DOHH2 (cell line): ENCODE measurements at regions not wholly inside any gene's neighbourhood (a gene's known extent, or its start where the extent isn't known, plus 50 kb on each side); places are given as distances from the start of the nearest gene placed in this dataset.

Source experiments
- H3F3A ChIP-seq: fragments of 200-600 bp; sonication (generic), shearing (Covaris generic); 2 replicates; pipeline ENCODE4 v1.6.0; 2016; ENCODE audit warnings: antibody characterized with exemption, mild to moderate bottlenecking; ENCODE audit not compliant: control insufficient read depth, insufficient read depth
- H3K27ac ChIP-seq: fragments of 200-600 bp; sonication (generic); 2 replicates; pipeline ENCODE4 v1.5.1; 2014; ENCODE audit warnings: low read depth, mild to moderate bottlenecking, low read length, moderate library complexity
- H3K27me3 ChIP-seq: fragments of 200-600 bp; sonication (generic); 2 replicates; pipeline ENCODE4 v1.6.1; 2014; ENCODE audit warnings: mild to moderate bottlenecking, low read length, mixed read lengths; ENCODE audit not compliant: control insufficient read depth
- H3K36me3 ChIP-seq: fragments of 200-600 bp; sonication (generic); 2 replicates; pipeline ENCODE4 v1.6.1; 2014; ENCODE audit warnings: mild to moderate bottlenecking, low read length, moderate library complexity, mixed read lengths; ENCODE audit not compliant: control insufficient read depth
- H3K4me1 ChIP-seq: fragments of 200-600 bp; sonication (generic); 2 replicates; pipeline ENCODE4 v1.6.1; 2014; ENCODE audit warnings: mild to moderate bottlenecking, low read length, mixed read lengths; ENCODE audit not compliant: control insufficient read depth
- H3K4me2 ChIP-seq: fragments of 200-600 bp; sonication (generic); 2 replicates; pipeline ENCODE4 v1.6.0; 2014; ENCODE audit warnings: mild to moderate bottlenecking, low read length, moderate library complexity
- H3K4me3 ChIP-seq: fragments of 200-600 bp; sonication (generic); 2 replicates; pipeline ENCODE4 v1.5.1; 2014; ENCODE audit warnings: mild to moderate bottlenecking, low read length, mixed read lengths
- H3K79me2 ChIP-seq: fragments of 200-600 bp; sonication (generic); 2 replicates; pipeline ENCODE4 v1.6.1; 2014; ENCODE audit warnings: mild to moderate bottlenecking, low read length, mixed read lengths; ENCODE audit not compliant: control insufficient read depth
- H3K9me2 ChIP-seq: fragments of 200-600 bp; sonication (generic); replicated peaks from 2 replicates; pipeline ENCODE4 v1.6.1; 2014; ENCODE audit warnings: mild to moderate bottlenecking, low read length, mixed read lengths; ENCODE audit not compliant: control insufficient read depth
- H3K9me3 ChIP-seq: fragments of 200-600 bp; sonication (generic); 2 replicates; pipeline ENCODE4 v1.6.1; 2014; ENCODE audit warnings: antibody characterized with exemption, low read length, mixed read lengths; ENCODE audit not compliant: control insufficient read depth, insufficient read depth
- H4K20me1 ChIP-seq: fragments of 200-600 bp; sonication (generic); 2 replicates; pipeline ENCODE4 v1.6.0; 2014; ENCODE audit warnings: low read depth, mild to moderate bottlenecking, antibody characterized with exemption, low read length, moderate library complexity; ENCODE audit not compliant: control insufficient read depth, insufficient read depth
- CTCF ChIP-seq: fragments of 200-600 bp; sonication (generic); IDR thresholded peaks from one replicate; pipeline ENCODE4 v1.5.1; 2014; ENCODE audit warnings: antibody characterized with exemption, mild to moderate bottlenecking, low read depth, low read length; ENCODE audit not compliant: poor library complexity, severe bottlenecking
- EZH2phosphoT487 ChIP-seq: fragments of 200-600 bp; sonication (generic); IDR thresholded peaks from 2 replicates; pipeline ENCODE4 v1.6.1; 2017; ENCODE audit warnings: borderline replicate concordance, mild to moderate bottlenecking, antibody characterized with exemption, low read length, moderate library complexity, mixed read lengths

GRCh38 chr2:64291181-64291580 lies 147.0 kb upstream of the PELI1 start:
- Histone ChIP-seq H3K27me3 (no peaks in the 10 kb centered on the region), H3K36me3 (no peaks in the 10 kb centered on the region), H3F3A (no peaks in the 10 kb centered on the region), H3K4me1 (peaks cover 7% of the 10 kb centered on the region), H3K27ac (no peak overlapping the region), H3K4me2 (no peak overlapping the region), H3K79me2 (no peaks in the 10 kb centered on the region), H3K4me3 (no peak overlapping the region), H4K20me1 (no peaks in the 10 kb centered on the region), H3K9me2 (no peaks in the 10 kb centered on the region), H3K9me3 (no peaks in the 10 kb centered on the region)
- TF ChIP-seq CTCF (no peak), EZH2phosphoT487 (no peak)

- no peak overlapping the region for H3K4me3 ChIP-seq
- H3K9me3 ChIP-seq, result no peaks in the 10 kb centered on the region
- no peaks in the 10 kb centered on the region for H3K79me2 ChIP-seq
- no peaks in the 10 kb centered on the region for H3K9me2 ChIP-seq
- no peaks in the 10 kb centered on the region for H4K20me1 ChIP-seq
- H3K27ac ChIP-seq, result no peak overlapping the region
- no peaks in the 10 kb centered on the region for H3K36me3 ChIP-seq
- H3K4me2 ChIP-seq, result no peak overlapping the region
- TF ChIP-seq CTCF (no peak), EZH2phosphoT487 (no peak)
- H3K4me1 ChIP-seq, result no peaks in the 10 kb centered on the region
- no peaks in the 10 kb centered on the region for H3K27me3 ChIP-seq
- H3F3A ChIP-seq, result no peaks in the 10 kb centered on the region
Observed at GRCh38 chr2:64295326-64296139, 151.3 kb upstream of the PELI1 start.

- TF ChIP-seq CTCF (no peak), EZH2phosphoT487 (no peak)
- no peaks in the 10 kb centered on the region for H3K9me2 ChIP-seq
Observed at GRCh38 chr2:64296140-64296480, 151.9 kb upstream of the PELI1 start.

More at GRCh38 chr2:64296140-64296480, 151.9 kb upstream of the PELI1 start:
- Histone ChIP-seq H3K4me2 (no peak overlapping the region), H3K4me3 (no peak overlapping the region), H3K9me3 (no peaks in the 10 kb centered on the region), H3K79me2 (no peaks in the 10 kb centered on the region), H3K36me3 (no peaks in the 10 kb centered on the region), H4K20me1 (no peaks in the 10 kb centered on the region), H3F3A (no peaks in the 10 kb centered on the region), H3K27me3 (no peaks in the 10 kb centered on the region), H3K27ac (no peak overlapping the region), H3K4me1 (no peaks in the 10 kb centered on the region)
